ENCODE measurements at regions not wholly inside any gene's neighbourhood (a gene's known extent, or its start where the extent isn't known, plus 50 kb on each side); places are given as distances from the start of the nearest gene placed in this dataset.

DNA sequence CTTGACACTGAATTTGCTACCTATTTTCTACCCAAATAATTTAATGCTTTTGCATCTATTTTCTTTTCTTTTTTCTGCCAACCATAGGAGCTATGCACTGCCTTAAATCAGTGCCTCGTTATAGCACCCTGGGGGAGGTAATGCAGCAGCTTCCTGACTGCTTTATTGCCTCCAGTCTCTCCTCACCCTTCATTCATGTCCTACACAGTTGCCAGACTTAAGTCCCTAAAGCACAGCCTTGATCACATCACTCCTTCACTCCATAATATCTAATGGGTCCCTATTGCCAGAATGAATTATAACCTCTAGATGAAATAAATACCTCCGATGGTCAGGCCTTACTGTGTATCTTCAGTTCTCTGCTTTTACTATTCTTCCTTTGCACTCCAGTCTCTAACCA, 211.2 kb upstream of the GLRA1 start:
- DNase-seq (ENCODE audit: low spot score), result no peak
- H3K4me1 Mint-ChIP-seq (ENCODE audit: unreplicated experiment), result no peaks in the 10 kb centered on the region
- TF ChIP-seq, protein P1, sequence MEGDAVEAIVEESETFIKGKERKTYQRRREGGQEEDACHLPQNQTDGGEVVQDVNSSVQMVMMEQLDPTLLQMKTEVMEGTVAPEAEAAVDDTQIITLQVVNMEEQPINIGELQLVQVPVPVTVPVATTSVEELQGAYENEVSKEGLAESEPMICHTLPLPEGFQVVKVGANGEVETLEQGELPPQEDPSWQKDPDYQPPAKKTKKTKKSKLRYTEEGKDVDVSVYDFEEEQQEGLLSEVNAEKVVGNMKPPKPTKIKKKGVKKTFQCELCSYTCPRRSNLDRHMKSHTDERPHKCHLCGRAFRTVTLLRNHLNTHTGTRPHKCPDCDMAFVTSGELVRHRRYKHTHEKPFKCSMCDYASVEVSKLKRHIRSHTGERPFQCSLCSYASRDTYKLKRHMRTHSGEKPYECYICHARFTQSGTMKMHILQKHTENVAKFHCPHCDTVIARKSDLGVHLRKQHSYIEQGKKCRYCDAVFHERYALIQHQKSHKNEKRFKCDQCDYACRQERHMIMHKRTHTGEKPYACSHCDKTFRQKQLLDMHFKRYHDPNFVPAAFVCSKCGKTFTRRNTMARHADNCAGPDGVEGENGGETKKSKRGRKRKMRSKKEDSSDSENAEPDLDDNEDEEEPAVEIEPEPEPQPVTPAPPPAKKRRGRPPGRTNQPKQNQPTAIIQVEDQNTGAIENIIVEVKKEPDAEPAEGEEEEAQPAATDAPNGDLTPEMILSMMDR (IDR thresholded peaks at IDR 0.05; ENCODE audit: unreplicated experiment), result no peak
- no peaks in the 10 kb centered on the region for H3K36me3 Mint-ChIP-seq (ENCODE audit: low read depth, unreplicated experiment)
- H3K27me3 Mint-ChIP-seq (ENCODE audit: unreplicated experiment), result peaks cover 1% of the 10 kb centered on the region
- no peaks in the 10 kb centered on the region for H3K9me3 Mint-ChIP-seq (ENCODE audit: unreplicated experiment)
- H3K4me3 Mint-ChIP-seq (ENCODE audit: unreplicated experiment), result no peak overlapping the region
- no peak overlapping the region for H3K27ac Mint-ChIP-seq (ENCODE audit: unreplicated experiment)

DNA sequence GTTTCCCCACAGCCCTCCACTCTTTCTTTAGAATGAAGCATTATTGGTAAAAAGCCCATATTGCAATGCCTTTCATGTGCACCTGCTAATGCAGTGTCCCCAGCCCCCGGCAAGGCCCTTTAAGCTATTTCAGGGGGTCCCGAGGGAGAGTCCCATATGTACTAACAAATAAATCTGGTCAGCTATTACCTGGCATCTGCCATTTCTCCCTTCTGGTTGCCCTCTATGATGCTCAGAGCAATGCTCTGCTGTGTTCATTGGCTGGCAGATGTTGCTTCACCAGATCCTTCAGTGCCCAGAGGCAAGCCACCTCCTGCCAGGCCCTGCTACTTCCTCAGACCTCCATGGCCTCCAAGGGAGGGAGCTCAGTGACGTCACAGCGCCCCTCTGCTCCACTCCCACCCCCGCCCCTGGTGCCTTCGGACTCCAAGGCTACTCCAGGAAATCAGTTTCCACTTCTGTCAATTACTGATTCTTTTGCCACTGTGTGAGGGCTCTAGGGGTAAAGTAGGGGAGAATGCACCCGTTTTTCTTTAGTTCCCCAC, 201.1 kb upstream of the GLRA1 start:
- Mint-ChIP-seq H3K36me3 (ENCODE audit: low read depth, unreplicated experiment) (no peaks in the 10 kb centered on the region), H3K4me1 (ENCODE audit: unreplicated experiment) (no peaks in the 10 kb centered on the region), H3K4me3 (ENCODE audit: unreplicated experiment) (no peak overlapping the region), H3K27ac (ENCODE audit: unreplicated experiment) (no peak overlapping the region), H3K9me3 (ENCODE audit: unreplicated experiment) (no peaks in the 10 kb centered on the region), H3K27me3 (ENCODE audit: unreplicated experiment) (no peaks in the 10 kb centered on the region)
- no peak for DNase-seq (ENCODE audit: low spot score)
- TF ChIP-seq, protein P1 (IDR thresholded peaks at IDR 0.05; ENCODE audit: unreplicated experiment), result no peak

DNA sequence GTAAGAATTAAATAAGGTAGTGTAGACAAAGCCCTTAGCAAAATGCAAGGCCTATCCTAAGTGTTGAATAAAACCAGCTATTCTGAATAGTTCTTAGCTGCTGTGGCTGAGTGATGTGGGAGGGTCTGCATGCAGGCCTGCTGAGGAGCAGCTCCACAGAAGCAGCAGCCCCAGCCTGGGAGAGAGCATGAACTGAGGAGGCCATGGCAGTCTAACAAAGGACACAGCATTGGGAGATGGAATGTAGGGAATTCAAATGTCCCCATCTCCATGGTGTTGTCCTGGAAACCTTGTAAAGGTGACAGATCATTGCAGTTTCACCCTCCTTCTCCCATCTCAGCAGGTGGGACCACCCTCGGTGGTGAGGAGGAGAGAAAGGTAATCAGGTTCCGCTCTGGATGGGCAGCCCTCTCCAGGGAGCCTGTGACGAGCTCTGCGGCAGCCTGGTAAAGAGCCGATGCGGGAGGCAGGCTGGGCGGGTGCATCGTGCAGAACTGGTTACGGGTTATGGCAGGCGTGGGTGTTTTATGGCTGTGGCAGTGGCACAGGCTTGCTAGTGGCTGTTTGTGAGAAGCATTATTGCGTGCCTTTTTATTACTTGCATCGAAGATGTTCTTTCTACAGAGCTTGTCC, 199.9 kb upstream of the GLRA1 start:
- TF ChIP-seq, protein P1 (IDR thresholded peaks at IDR 0.05; ENCODE audit: unreplicated experiment), result no peak
- Mint-ChIP-seq H3K27me3 (ENCODE audit: unreplicated experiment) (no peaks in the 10 kb centered on the region), H3K4me1 (ENCODE audit: unreplicated experiment) (no peaks in the 10 kb centered on the region), H3K9me3 (ENCODE audit: unreplicated experiment) (no peaks in the 10 kb centered on the region), H3K36me3 (ENCODE audit: low read depth, unreplicated experiment) (no peaks in the 10 kb centered on the region), H3K4me3 (ENCODE audit: unreplicated experiment) (no peak overlapping the region), H3K27ac (ENCODE audit: unreplicated experiment) (no peak overlapping the region)
- DNase-seq (ENCODE audit: low spot score), result no peak

DNA sequence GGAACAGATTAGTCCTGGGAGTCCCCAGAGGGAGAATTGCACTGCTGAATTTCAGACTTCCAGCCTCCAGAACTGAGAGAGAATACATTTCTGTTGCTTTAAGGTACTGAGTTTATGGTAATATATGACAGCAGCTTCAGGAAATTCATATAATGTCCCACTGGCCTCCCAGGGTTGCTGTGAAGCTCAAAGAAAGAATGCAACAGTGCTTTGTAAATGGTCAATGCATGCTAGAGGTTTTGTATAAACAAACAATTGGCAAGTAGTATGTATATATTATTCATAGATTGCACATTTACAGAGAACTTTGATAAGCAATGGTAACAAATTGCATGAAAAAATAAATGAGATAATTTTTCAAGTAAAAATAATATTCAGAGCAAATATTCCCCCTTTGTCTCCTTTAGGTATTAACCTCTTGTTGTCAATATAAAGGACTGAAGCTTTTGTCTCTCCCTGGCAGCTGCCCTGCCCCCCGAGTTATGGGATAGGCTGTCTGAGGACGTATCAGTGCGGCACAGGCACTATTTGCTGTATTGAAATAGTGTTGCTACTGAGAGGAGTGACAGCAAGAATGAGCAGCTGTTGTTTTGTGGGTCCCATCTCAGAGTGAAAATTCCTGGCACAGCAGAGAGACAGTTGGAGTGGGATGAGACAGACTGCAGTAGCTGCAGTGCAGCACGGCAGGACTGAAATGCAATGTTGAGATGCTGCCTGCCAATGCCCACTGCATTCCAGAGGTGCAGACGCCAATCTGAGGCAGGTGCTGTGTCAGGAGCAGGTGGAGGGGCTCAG, 194.2 kb upstream of the GLRA1 start:
- Mint-ChIP-seq H3K9me3 (ENCODE audit: unreplicated experiment) (no peaks in the 10 kb centered on the region), H3K4me3 (ENCODE audit: unreplicated experiment) (no peak overlapping the region), H3K27ac (ENCODE audit: unreplicated experiment) (no peak overlapping the region), H3K4me1 (ENCODE audit: unreplicated experiment) (no peaks in the 10 kb centered on the region), H3K27me3 (ENCODE audit: unreplicated experiment) (no peaks in the 10 kb centered on the region), H3K36me3 (ENCODE audit: low read depth, unreplicated experiment) (no peaks in the 10 kb centered on the region)
- DNase-seq (ENCODE audit: low spot score), result no peak
- TF ChIP-seq, protein P1 (IDR thresholded peaks at IDR 0.05; ENCODE audit: unreplicated experiment), result no peak

DNA sequence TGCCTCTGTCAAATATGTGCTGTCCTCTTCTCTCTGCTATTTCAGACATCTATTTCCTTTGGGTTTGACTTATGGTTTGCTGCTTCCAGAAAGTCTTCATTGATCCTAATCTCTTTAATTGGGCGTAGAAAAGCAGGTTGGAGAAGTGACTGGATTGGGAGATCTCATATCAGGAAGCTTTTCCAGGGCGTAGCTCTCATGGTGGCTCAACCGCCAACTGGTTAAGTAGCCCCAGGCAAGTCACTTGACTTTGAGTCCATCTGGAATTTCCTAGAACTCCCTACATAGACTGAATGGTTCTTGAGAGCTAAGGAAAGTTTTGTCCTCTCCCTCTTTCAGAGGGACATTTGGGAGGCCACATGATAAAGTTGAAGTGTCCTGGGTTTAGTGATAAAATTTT, 192.3 kb upstream of the GLRA1 start:
- no peaks in the 10 kb centered on the region for H3K9me3 Mint-ChIP-seq (ENCODE audit: unreplicated experiment)
- no peaks in the 10 kb centered on the region for H3K4me1 Mint-ChIP-seq (ENCODE audit: unreplicated experiment)
- H3K4me3 Mint-ChIP-seq (ENCODE audit: unreplicated experiment), result no peak overlapping the region

More for the DNA sequence above, 192.3 kb upstream of the GLRA1 start:
- Mint-ChIP-seq H3K36me3 (ENCODE audit: low read depth, unreplicated experiment) (no peaks in the 10 kb centered on the region), H3K27ac (ENCODE audit: unreplicated experiment) (no peak overlapping the region), H3K27me3 (ENCODE audit: unreplicated experiment) (no peaks in the 10 kb centered on the region)
- TF ChIP-seq, protein P1 (IDR thresholded peaks at IDR 0.05; ENCODE audit: unreplicated experiment), result no peak
- no peak for DNase-seq (ENCODE audit: low spot score)

Data from endothelial cell (in vitro differentiated cells).